ENCODE measurements at regions not wholly inside any gene's neighbourhood (a gene's known extent, or its start where the extent isn't known, plus 50 kb on each side); places are given as distances from the start of the nearest gene placed in this dataset.

GRCh38 chr17:22654447-22654846, 962.1 kb downstream of the KCNJ18 start:
- Histone ChIP-seq H3K9me3 (peaks cover 0 to 32% (median 3%) of the 10 kb centered on the region in 4 donors), H3K27ac (no peak overlapping the region), H3K4me1 (no peaks in the 10 kb centered on the region), H3K4me3 (no peak overlapping the region), H3K27me3 (no peaks in the 10 kb centered on the region), H3K36me3 (no peaks in the 10 kb centered on the region)
- intact Hi-C loops (cut with DNase I; ENCODE audit: low total_unique reads) = no loop called here
- DNase-seq = no peak
- TF ChIP-seq EP300 (IDR thresholded peaks at IDR 0.05) (no peak), POLR2A (IDR thresholded peaks at IDR 0.05) (no peak), CTCF (IDR thresholded peaks at IDR 0.05) (no peak), POLR2AphosphoS5 (IDR thresholded peaks at IDR 0.05) (no peak)
- WGBS, 5 donors = 59 to 70% (median 67%) methylated on average over 3 of the region's 3 CpGs

DNA sequence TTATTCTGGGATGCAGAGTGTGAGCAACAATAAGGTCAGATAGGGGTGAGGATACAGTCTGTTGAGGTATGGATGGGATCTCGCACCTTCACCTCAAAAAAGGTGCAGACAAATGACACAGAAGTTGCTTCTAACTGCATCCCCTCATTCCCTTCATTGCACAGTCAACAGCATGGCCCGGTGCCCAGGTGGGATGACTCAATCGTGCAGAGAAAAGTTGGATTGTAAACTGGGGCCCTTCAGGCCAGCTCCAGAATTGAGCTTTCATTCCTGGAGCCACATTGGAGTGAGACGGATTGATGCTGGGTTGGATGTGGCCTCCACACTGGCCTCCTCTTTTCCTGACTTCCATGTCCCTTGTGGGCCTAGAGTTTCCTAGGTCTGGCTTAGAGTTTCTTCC, 977.4 kb downstream of the KCNJ18 start:
- DNase-seq = no peak
- no peak overlapping the region for H3K27ac ChIP-seq
- H3K9me3 ChIP-seq = peaks cover 0 to 33% (median 13%) of the 10 kb centered on the region in 4 donors
- WGBS, 5 donors = 61 to 78% (median 71%) methylated on average over 4 of the region's 4 CpGs
- no peaks in the 10 kb centered on the region for H3K4me1 ChIP-seq
- H3K4me3 ChIP-seq = no peak overlapping the region
- no peaks in the 10 kb centered on the region for H3K36me3 ChIP-seq
- TF ChIP-seq POLR2AphosphoS5 (IDR thresholded peaks at IDR 0.05) (no peak), POLR2A (IDR thresholded peaks at IDR 0.05) (no peak), CTCF (IDR thresholded peaks at IDR 0.05) (no peak), EP300 (IDR thresholded peaks at IDR 0.05) (no peak)
- no peaks in the 10 kb centered on the region for H3K27me3 ChIP-seq
- intact Hi-C loops (cut with DNase I; ENCODE audit: low total_unique reads) = no loop called here

DNA sequence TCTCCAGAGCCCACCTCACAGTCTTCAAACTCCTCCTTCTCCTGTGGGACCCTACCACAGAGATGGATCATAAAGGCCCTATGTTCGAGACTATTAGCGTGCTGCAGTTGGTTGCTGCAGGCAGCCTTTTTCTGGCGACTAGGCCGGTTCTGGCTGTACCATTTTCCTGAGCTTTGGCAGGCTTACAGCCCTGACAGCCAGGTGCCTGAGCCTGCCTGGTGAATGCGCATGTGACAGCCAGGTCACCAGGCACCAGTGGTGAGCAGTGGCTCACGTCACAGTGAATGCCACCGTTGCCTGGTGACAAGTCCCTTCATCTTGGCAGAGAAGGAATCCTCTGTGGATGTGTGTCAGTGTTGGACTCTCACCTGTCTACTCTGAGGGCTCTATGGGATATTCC, 978.8 kb downstream of the KCNJ18 start:
- Histone ChIP-seq H3K36me3 (no peaks in the 10 kb centered on the region), H3K27me3 (no peaks in the 10 kb centered on the region), H3K27ac (no peak overlapping the region), H3K4me3 (no peak overlapping the region), H3K9me3 (peaks cover 0 to 38% (median 13%) of the 10 kb centered on the region in 4 donors), H3K4me1 (no peaks in the 10 kb centered on the region)
- TF ChIP-seq EP300 (IDR thresholded peaks at IDR 0.05) (no peak), CTCF (IDR thresholded peaks at IDR 0.05) (no peak)
- DNase-seq = no peak
- WGBS, 5 donors = 79 to 90% (median 84%) methylated on average over 4 to 7 of the region's 7 CpGs
- intact Hi-C loops (cut with DNase I; ENCODE audit: low total_unique reads) = no loop called here

GRCh38 chr17:22692066-22692805, 999.9 kb downstream of the KCNJ18 start:
- DNase-seq = no peak
- 88 to 89% (median 88%) methylated on average over 35 of the region's 35 CpGs for WGBS, 5 donors
- H3K9me3 ChIP-seq = peaks cover 0 to 59% (median 37%) of the 10 kb centered on the region in 4 donors

More at GRCh38 chr17:22692066-22692805, 999.9 kb downstream of the KCNJ18 start:
- H3K27me3 ChIP-seq = peaks cover 0 to 3% (median 0%) of the 10 kb centered on the region in 3 donors
- intact Hi-C loops (cut with DNase I; ENCODE audit: low total_unique reads) = no loop called here
- H3K4me1 ChIP-seq = no peaks in the 10 kb centered on the region
- no peaks in the 10 kb centered on the region for H3K36me3 ChIP-seq
- no peak overlapping the region for H3K4me3 ChIP-seq
- H3K27ac ChIP-seq = no peak overlapping the region
- TF ChIP-seq CTCF (IDR thresholded peaks at IDR 0.05) (no peak), POLR2A (IDR thresholded peaks at IDR 0.05) (no peak), POLR2AphosphoS5 (IDR thresholded peaks at IDR 0.05) (no peak), EP300 (IDR thresholded peaks at IDR 0.05) (no peak)

Measured in stomach (tissue), 8 donors.